IMR-90 (cell line): ENCODE measurements at regions not wholly inside any gene's neighbourhood (a gene's known extent, or its start where the extent isn't known, plus 50 kb on each side); places are given as distances from the start of the nearest gene placed in this dataset.

Source experiments
- ATAC-seq: fragments of 200-7000 bp; cut with Tn5 transposase; 2 replicates; pipeline ENCODE4 v1.9.1; 2020; ENCODE audit warnings: low read depth, mild to moderate bottlenecking, moderate library complexity
- BruUV-seq: library from RNA; stranded (reverse); fragments of 400-500 nt; replicated peaks from 2 replicates; lab custom pipeline; 2021; lab: Mats Ljungman, UMichigan
- CTCF ChIA-PET: fragments of 300-600 bp; formaldehyde crosslinking; extraction: SDS; loops from one replicate; lab custom pipeline; 2021; ENCODE audit warnings: antibody characterized with exemption; lab: Yijun Ruan, JAX
- POLR2A ChIA-PET: fragments of 300-600 bp; sonication (Branson Sonifier 250); formaldehyde crosslinking; loops from one replicate; lab custom pipeline; 2022; ENCODE audit warnings: antibody characterized with exemption; ENCODE audit not compliant: unreplicated experiment; lab: Charles Lee
- DNase-seq: peaks from one replicate; pipeline ENCODE4 v3.0.0; 2013
- H2AFZ ChIP-seq: replicated peaks from 2 replicates; pipeline ENCODE3; 2013; ENCODE audit warnings: low read length, mild to moderate bottlenecking; ENCODE audit not compliant: poor library complexity
- H2AK5ac ChIP-seq: 2 replicates; pipeline ENCODE4 v1.6.1; 2013; ENCODE audit warnings: low read depth, low read length, inconsistent platforms
- H2AK9ac ChIP-seq: replicated peaks from 2 replicates; pipeline ENCODE3; 2013; ENCODE audit warnings: mild to moderate bottlenecking, low read depth, low read length, moderate library complexity; ENCODE audit not compliant: poor library complexity
- H2BK120ac ChIP-seq: 2 replicates; pipeline ENCODE4 v1.6.1; 2013; ENCODE audit warnings: low read depth, low read length, inconsistent platforms
- H2BK15ac ChIP-seq: 3 replicates; pipeline ENCODE4 v1.6.1; 2013; ENCODE audit warnings: low read depth, low read length, inconsistent platforms
- H2BK20ac ChIP-seq: 2 replicates; pipeline ENCODE4 v1.6.1; 2013; ENCODE audit warnings: low read depth, mild to moderate bottlenecking, inconsistent platforms, low read length, moderate library complexity
- H2BK5ac ChIP-seq: 2 replicates; pipeline ENCODE4 v1.6.1; 2013; ENCODE audit warnings: mild to moderate bottlenecking, low read depth, low read length, inconsistent platforms; ENCODE audit not compliant: poor library complexity, severe bottlenecking
- H3K14ac ChIP-seq: replicated peaks from 2 replicates; pipeline ENCODE4 v1.6.1; 2013; ENCODE audit warnings: low read depth, low read length, inconsistent platforms
- H3K18ac ChIP-seq: 2 replicates; pipeline ENCODE4 v1.6.1; 2013; ENCODE audit warnings: low read depth, low read length, control low read depth
- H3K23ac ChIP-seq: 2 replicates; pipeline ENCODE4 v1.6.1; 2013; ENCODE audit warnings: low read depth, low read length, inconsistent platforms
- H3K27ac ChIP-seq: 2 replicates; pipeline ENCODE4 v1.5.1; 2013; ENCODE audit warnings: mild to moderate bottlenecking, control low read depth, low read length; ENCODE audit not compliant: insufficient read depth
- H3K27me3 ChIP-seq: 2 replicates; pipeline ENCODE4 v1.6.1; 2013; ENCODE audit warnings: low read length; ENCODE audit not compliant: control insufficient read depth, insufficient read depth
- H3K36me3 ChIP-seq: 2 replicates; pipeline ENCODE4 v1.6.1; 2013; ENCODE audit warnings: low read length, mixed read lengths; ENCODE audit not compliant: control insufficient read depth, insufficient read depth
- H3K4ac ChIP-seq: 2 replicates; pipeline ENCODE4 v1.6.1; 2013; ENCODE audit warnings: low read depth, low read length, inconsistent platforms
- H3K4me1 ChIP-seq: 2 replicates; pipeline ENCODE4 v1.6.1; 2013; ENCODE audit warnings: low read length, mixed read lengths; ENCODE audit not compliant: control insufficient read depth, insufficient read depth
- H3K4me2 ChIP-seq: 2 replicates; pipeline ENCODE4 v1.6.1; 2013; ENCODE audit warnings: low read depth, mild to moderate bottlenecking, control low read depth, low read length, moderate library complexity
- H3K4me3 ChIP-seq: 2 replicates; pipeline ENCODE4 v1.5.1; 2013; ENCODE audit warnings: low read depth, mild to moderate bottlenecking, control low read depth, low read length, moderate library complexity; ENCODE audit not compliant: insufficient read depth
- H3K56ac ChIP-seq: 2 replicates; pipeline ENCODE4 v1.6.1; 2013; ENCODE audit warnings: low read length, inconsistent platforms; ENCODE audit not compliant: insufficient read depth; ENCODE audit errors: extremely low read depth
- H3K79me1 ChIP-seq, 2 experiments: 2 replicates each; pipeline ENCODE4 v1.6.1; 2013; ENCODE audit warnings: low read length in 2 of 2, inconsistent platforms in 1 of 2, low read depth in 1 of 2
- H3K9ac ChIP-seq: 2 replicates; pipeline ENCODE4 v1.6.1; 2013; ENCODE audit warnings: low read depth, low read length, control low read depth
- H3K9me1 ChIP-seq: 2 replicates; pipeline ENCODE4 v1.6.1; 2013; ENCODE audit warnings: low read length, inconsistent platforms; ENCODE audit not compliant: insufficient read depth
- H3K9me3 ChIP-seq: 2 replicates; pipeline ENCODE4 v1.6.1; 2013; ENCODE audit warnings: low read length; ENCODE audit not compliant: control insufficient read depth, insufficient read depth
- H4K20me1 ChIP-seq: 2 replicates; pipeline ENCODE4 v1.6.1; 2013; ENCODE audit warnings: low read length, inconsistent platforms; ENCODE audit not compliant: insufficient read depth
- H4K5ac ChIP-seq: 2 replicates; pipeline ENCODE4 v1.6.1; 2013; ENCODE audit warnings: mild to moderate bottlenecking, low read depth, low read length, control low read depth
- H4K8ac ChIP-seq, 2 experiments: 2 replicates each; pipeline ENCODE4 v1.6.1; 2013; ENCODE audit warnings: low read depth in 2 of 2, low read length in 2 of 2, control low read depth in 1 of 2, inconsistent platforms in 1 of 2
- H4K91ac ChIP-seq: 2 replicates; pipeline ENCODE4 v1.6.1; 2013; ENCODE audit warnings: low read depth, low read length, inconsistent platforms; ENCODE audit not compliant: insufficient read depth
- MAFK ChIP-seq: IDR thresholded peaks from 2 replicates; pipeline ENCODE4 v1.6.1; 2012; ENCODE audit warnings: low read depth, low read length, improper control_type of control experiment
- WGBS, 2 experiments: methylation state at CpG; one replicate each; pipeline versions ENCODE4 v1.1.5 to v1.1.7; 2013; ENCODE audit warnings: missing lambda C conversion rate in 2 of 2; ENCODE audit not compliant: insufficient read length in 1 of 2; ENCODE audit errors: extremely low coverage in 2 of 2; 5-methylcytosine and 5-hydroxymethylcytosine counted together
- dilution Hi-C: fragments of 300-500 bp; cut with HindIII; formaldehyde crosslinking; loops from one replicate; pipeline ENCODE4 v1.14.3; 2018; ENCODE audit warnings: low sequenced_read_pairs; ENCODE audit not compliant: unreplicated experiment
- in situ Hi-C: fragments of 300-500 bp; cut with MboI; formaldehyde crosslinking; loops from 3 replicates; pipeline ENCODE4 v1.14.3; 2019; ENCODE audit warnings: low sequenced_read_pairs, inconsistent platforms, mixed read lengths
- intact Hi-C: fragments of 100-400 bp; cut with micrococcal nuclease; formaldehyde crosslinking; loops from 2 replicates; pipeline ENCODE4 v1.10.0; 2022

- no peak overlapping the region for H2BK15ac ChIP-seq
- H2AK5ac ChIP-seq = no peak overlapping the region
- H2AFZ ChIP-seq = no peak overlapping the region
- H2AK9ac ChIP-seq = no peak overlapping the region
- no peak overlapping the region for H3K27ac ChIP-seq
- no peak overlapping the region for H3K23ac ChIP-seq
- no peak for TF ChIP-seq MAFK
- H3K36me3 ChIP-seq = no peaks in the 10 kb centered on the region
- dilution Hi-C loops (no loop called here), in situ Hi-C loops (no loop called here), intact Hi-C loops (no loop called here)
- H4K8ac ChIP-seq = no peak overlapping the region
- H2BK120ac ChIP-seq = no peak overlapping the region
- no CpG with 5 or more reads among the region's 5 CpGs for WGBS, 2 experiments
- no peaks in the 10 kb centered on the region for H3K4me1 ChIP-seq
- H3K79me1 ChIP-seq = no peaks in the 10 kb centered on the region
- no TSS peak for BruUV-seq
- H3K4me2 ChIP-seq = no peak overlapping the region
- no peak overlapping the region for H3K18ac ChIP-seq
- H2BK5ac ChIP-seq = no peak overlapping the region
- H3K9me1 ChIP-seq = no peaks in the 10 kb centered on the region
- H4K91ac ChIP-seq = no peak overlapping the region
- no peak for ATAC-seq
- H3K56ac ChIP-seq = no peak overlapping the region
- no peak overlapping the region for H3K9ac ChIP-seq
- no peaks in the 10 kb centered on the region for H4K20me1 ChIP-seq
- no peak for DNase-seq
- no peak overlapping the region for H4K5ac ChIP-seq
- no peak overlapping the region for H3K4ac ChIP-seq
- H3K9me3 ChIP-seq = peaks cover 4% of the 10 kb centered on the region; the same call in 1 of the 2 replicates
- H3K27me3 ChIP-seq = no peaks in the 10 kb centered on the region
- H3K14ac ChIP-seq = no peak overlapping the region
- no peak overlapping the region for H3K4me3 ChIP-seq
- ChIA-PET POLR2A (no interaction called here), CTCF (interaction anchor here (0.6 kb wide), 1 partner anchor 454 kb away, joined by 3 read pairs; no protein-coding TSS in a partner anchor)
- no peak overlapping the region for H2BK20ac ChIP-seq
Observed at GRCh38 chr7:8362723-8363369, 70.6 kb upstream of the NXPH1 start.
